ENCODE measurements at regions not wholly inside any gene's neighbourhood (a gene's known extent, or its start where the extent isn't known, plus 50 kb on each side); places are given as distances from the start of the nearest gene placed in this dataset.

- TF ChIP-seq CTCF (IDR thresholded peaks at IDR 0.05; ENCODE audit: low read depth, low read length) (no peak), POLR2A (IDR thresholded peaks at IDR 0.05; ENCODE audit: extremely low read depth, insufficient read length) (no peak)
These were observed 268.8 kb upstream of the PCDH9 start for GRCh38 chr13:67498948-67499347.
